Fibroblast of peridontal ligament (primary cell): ENCODE measurements at regions not wholly inside any gene's neighbourhood (a gene's known extent, or its start where the extent isn't known, plus 50 kb on each side); places are given as distances from the start of the nearest gene placed in this dataset.
A peak's percentile ranks its signal among the peaks of the same experiment; 100 is the strongest.
"Not testable (repeated sequence)": the region's sequence is repeated elsewhere in the genome, so short reads cannot be mapped to it uniquely, and the experiment has no call there.

Experiments used
- DNase-seq: peaks from one replicate; pipeline ENCODE4 v3.0.0-alpha.2; 2010; ENCODE audit errors: extremely low read depth

DNA sequence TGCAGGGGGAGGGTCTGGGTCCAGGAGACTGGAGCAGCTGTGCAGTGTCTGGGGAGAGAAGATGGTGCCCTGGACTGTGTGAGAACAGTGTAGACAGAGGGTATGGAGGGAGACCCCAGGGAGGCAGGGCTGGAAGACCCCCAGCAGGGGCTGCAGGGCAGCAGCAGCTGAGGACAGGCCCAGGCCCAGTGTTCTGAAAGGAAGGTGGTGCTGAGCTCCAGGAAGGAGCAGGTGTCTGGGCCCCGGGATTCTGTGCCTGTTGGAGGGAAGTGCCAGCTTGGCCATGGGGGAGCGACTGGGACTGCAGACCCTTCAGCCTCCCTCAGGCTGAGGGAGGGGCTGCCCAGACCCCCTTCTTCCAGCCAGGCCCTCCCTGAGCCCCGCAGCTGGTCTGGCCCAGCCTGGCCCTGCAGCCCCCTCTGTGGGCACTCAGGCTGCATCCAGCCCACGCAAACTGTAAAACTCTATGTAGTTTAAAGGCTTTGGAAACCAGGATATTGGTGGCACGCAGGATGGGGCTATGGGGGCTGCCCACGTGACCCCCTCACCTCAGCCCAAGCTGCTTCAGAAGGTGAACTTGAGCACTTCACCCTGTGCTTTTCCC lies 519.2 kb downstream of the PTPRU start:
- not testable (repeated sequence) for DNase-seq

DNA sequence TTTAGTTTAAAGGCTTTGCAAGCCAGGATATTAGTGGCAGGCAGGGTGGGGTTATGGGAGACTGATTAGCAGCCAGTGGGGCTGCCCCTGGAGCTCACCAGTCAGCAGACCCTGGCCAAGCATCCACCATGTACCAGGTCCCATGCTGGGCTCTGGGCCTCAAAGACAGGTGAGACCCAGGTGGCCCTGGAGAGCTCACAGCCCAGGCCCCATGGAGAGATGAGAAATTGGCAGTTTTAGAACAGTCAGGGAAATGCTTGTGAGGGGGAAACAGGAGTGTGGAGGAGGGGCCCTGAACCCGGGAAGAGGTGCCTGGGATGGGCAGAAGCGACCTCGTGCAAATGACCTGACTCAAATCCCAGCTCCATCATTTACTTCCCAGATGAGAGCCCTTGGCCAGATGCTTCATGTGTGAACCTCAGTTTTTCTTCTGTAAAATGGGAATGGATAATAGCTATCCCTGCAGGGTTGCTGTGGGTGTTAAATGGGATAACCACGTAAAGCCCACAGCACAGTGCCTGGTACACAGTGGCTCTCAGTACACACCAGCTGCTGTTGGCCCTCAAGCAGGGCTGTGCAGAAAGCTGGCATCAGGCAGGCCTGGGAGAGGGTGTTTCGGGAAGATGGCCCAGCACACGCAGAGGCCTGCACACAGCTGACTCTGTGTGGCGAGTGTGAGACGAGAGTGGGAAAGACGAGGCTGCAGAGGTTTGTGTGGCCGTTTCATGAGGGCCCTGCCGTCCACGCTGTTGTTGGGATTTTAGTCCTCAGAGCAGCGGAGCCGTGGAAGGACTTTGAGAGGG lies 518.5 kb downstream of the PTPRU start:
- no peak for DNase-seq

DNA sequence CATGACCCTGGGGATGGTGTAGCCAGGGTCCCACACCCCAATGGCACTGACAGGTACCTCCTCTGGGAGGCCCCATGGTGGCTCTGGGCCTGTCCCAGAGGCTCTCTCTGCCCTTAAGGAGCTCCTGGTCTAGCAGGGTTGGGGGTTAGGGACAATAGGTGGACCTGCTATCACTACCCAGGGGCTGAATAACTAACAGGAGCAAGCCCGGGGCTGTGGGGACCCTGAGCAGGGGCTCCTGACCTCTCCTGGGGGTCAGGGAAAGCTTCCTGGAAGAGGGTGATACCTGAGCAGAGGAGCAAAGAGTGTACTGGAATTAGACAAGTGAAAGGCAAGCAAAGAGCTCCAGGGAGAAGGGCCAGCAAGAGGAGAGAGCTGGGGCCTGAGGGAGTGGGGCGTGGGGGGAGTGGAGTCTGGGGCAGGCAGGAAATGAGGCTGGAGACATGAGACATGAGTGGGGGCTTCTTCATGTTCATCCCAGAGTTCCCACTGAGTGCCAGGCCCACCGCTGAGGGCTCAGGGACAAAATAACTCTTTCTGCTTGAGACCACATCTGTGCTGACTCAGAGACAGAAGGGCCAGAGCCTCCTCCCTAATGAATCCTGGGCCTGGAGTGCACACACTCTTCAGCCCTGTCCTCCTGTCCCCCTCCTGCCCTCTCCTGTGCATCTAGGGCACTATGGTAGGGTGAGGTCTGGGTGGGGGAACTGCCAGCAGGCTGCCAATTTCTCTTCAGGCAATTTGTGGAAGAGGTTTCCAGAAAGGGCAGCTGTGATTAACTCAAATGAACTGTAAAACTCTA lies 517.6 kb downstream of the PTPRU start:
- no peak for DNase-seq

DNA sequence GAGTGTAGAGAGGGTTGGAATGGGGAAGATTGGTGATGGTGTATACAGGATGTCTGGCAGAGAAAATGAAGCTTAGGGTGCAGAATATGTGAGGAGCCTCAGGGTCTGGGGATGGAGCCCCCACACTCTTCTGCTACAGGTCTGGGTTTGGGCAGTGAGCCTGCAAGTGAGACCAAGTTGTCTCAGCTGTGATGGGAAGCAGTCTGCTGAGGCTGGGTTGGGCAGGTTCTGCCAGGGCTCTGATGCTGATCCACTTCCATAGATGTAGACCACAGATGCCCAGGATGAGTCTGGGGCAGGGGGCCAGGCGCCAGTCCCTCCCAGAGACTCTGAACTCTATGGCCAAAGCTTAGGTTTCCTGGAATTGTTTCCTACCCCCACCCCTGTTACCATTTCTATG lies 516.9 kb downstream of the PTPRU start:
- DNase-seq, result no peak

DNA sequence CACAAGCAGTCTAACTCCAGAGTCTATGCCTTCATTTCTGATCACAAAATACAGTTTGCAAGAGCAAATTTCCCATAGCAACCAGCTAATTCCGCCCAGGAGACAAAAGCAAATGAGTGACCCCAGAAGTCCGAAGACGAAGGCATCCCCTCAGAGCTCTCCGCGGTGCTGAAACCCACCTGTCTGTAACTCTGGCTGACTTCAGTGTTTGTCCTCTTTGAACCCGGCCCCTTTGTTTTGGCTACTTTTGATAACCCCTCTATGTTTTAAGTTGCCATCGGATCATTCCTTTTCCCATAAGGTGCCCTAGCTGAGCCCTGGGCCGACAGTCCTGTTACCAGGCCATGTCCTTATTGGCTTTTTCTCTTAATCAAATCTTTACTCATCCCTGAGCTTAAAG lies 515.8 kb downstream of the PTPRU start:
- DNase-seq, result no peak

DNA sequence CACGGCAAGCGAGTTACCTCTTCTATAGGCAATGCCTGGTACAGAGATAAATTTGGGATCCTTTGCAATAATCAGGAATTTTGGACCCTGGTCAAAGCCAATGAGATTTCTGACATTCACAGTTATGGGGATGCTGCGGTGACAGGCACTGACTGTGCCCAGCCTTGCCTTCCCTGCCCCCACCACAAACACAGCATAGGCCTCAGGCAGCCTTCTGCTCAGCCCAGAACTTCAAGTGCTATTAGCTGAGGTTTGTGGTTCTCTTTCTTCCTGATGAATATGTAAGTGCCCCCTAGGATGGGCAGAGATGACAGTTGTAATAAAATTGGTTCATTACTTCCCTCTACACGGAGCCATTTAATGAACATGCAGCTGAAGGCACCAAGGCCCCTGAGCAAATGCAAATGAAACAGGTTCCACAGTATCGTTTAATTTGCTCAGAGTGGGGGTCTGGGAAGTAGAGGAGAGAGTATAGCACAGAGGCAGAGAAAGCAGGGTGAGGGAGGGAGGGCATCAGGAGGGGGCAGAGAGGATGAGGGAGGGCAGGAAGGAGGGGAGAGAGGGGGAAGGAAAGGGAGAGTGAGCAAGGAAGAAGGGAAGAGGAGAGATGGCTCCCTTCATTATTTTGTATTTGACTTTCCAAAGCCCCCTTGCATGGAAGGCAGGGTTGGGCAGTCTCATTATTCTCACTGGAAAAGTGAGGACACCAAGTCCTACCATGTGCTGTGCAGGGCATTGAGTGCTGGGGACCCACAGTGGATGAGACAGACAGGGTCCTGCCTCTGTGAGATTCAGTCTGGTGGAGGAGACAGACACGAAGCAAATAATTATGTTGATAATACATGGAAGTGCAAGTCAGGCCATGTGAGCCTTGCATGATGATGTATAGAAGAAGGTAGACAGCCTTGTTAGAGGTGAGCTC lies 513.0 kb downstream of the PTPRU start:
- DNase-seq, result no peak

DNA sequence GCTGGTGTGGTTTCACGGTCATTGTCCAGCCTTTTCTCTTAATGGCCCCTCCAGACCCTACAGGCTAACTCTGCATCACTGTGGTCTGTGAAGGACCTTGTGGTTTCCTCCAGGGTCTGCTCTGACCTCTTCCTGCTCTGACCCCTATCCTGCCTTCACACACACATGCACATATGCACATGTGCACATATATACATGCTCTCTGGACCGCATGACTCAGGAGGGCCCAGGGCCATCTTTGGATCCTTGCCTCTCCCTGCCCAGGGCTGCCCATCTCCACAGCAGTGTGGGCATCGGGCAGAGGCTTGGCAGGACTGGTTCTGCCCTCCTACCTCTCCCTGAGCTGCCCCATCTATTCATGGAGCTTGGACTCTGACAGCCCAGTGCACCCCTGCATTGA lies 510.9 kb downstream of the PTPRU start:
- no peak for DNase-seq

DNA sequence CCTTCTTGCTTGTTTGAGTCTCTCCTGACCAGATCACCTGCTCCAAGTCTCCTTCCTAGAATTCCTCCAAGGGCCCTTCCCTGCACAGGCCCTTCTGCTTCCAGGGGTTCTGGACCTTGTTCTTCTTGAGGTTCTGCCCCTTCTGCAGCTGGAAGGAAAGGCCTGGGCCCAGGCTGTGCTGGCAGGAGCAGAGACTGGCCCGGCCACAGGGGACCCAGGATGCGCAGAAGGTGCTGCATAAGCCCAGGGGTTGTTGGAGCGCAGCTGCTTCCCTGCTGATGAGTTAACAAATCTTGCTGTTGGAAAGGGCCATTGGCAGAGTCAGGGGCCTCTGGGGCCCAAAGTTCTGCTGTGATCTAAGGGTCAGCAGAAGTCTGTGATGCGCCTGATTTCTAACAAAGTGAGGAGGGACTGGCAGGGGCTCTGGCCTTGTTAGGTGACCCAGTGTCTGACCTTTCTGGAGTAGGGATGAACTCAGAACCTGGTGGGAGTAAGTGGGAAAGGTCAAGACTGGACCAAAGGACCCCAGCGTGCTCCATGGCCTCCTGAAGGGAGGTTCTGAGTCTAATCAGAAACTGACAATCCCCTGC lies 509.8 kb downstream of the PTPRU start:
- DNase-seq, result no peak

DNA sequence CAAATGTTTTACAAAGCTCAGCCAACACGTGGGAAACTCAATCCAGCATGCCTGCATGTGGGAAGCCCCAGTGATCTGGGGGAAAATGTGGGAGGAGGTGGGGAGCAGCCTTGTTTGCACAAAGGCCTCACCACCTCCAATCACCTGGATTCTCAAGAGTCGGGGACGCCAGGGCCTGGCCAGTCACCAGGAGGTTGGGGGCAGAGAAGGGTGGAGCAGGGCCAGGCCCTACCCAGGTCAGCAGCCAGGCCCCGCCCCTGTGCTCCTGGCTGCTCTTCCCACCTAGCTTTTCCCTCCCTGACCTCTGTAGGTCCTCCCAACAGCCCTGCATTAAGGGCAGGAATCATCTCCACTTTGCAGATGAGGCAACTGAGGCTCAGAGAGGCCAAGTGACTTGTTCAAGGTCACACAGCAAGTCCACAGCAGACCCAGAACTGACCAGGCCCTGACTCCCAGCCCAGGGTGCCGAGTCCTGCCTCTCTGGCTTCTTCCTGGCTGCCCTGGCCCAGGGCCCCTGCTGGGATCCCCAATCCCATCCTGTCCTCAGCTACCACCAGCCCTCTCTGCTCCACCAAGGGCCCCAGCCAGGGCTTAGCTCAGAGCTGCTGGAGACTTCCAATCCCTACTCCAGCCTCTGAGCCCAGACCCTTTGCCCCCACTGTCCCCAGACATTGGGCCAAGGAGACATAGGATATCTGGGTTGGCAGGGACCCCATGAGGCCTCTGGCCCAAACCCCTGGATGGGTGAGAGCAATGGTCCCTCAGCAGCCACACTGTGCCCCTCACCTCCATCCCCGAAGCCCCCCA lies 508.6 kb downstream of the PTPRU start:
- DNase-seq, result no peak

DNA sequence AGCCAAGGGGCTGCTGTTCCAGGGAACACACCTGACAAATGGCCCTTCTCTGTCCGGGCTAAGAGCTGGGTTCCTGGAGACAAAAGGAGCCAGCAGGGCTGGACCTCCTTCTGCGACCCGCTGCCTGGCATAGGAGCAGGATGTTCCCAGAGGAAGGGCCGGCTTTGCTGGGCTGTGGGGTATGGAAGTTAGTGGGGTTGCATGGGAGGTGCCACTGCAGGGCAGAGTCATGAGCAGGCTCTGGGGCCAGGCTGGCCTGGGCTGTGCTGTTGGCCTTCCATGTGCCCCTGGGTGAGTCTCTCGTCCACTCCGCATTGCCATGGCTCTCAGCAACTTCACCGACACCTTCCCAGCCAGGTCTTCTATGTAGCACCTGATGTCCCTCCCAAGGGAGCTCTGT lies 507.6 kb downstream of the PTPRU start:
- DNase-seq, result no peak

DNA sequence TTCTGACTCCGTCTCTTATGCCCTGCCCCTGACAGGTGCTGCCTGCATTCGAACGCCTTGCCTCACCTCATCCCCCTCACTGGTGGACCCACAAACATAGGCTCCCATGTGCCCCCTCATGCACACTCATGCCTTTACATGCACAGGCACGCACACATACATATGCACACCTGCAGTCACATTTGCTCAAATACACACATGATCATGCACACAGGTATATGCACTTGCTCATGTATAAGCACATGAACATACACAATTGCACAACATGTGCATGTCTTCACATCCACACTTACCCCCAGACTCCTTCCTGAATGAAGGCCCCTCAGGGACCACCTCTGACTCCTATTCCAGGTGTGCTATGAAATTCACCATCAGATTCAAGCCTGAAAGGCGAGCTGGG lies 506.9 kb downstream of the PTPRU start:
- no peak for DNase-seq

DNA sequence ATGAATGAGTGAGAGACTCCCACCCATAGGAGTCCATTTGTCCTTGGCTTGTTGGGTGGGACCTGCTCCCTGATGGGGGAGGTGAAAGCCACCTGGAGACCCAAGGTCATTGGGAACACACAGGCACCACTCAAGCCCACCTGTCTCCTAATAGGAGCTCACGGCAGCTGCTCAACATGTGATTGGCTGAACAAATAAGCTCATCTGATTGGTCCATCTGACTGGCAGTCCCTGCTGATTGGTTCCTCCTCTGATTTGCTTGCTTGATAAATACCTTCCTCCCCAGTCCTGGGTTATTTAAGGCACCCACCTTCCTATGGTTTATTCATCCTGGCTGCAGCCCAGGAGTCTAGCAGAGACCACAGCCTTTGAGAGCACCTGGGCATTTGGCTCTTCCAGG lies 502.9 kb downstream of the PTPRU start:
- no peak for DNase-seq

DNA sequence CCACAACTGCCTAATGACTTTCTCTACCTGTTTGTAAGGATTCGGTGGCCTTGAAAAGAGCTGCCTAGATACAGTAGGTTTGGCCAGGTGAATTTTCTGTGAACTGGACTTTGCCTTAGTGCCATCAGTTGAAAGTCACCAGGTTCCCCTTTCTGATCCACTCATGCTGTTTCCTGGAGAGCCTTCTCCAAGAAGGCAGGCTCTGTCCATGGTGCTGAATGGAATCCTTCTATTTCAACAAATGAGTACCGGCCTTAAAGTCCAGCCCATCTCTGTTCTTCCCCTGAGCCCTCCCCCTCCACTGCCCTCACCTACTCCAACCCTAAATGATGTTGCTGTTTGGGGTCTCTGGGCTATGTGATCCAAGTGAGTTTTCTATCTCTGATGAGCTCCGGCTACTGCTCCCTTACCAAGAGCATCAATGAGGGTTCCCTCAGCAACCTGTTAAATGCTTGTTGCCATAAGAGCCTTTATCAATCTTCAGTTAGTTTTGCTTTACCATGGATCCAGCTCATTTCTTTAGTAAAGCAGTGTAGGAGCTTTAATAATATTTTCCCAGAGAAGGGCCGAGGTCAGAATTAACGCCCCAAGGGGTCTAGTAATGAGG lies 500.4 kb downstream of the PTPRU start:
- peak; percentile 64 for DNase-seq

DNA sequence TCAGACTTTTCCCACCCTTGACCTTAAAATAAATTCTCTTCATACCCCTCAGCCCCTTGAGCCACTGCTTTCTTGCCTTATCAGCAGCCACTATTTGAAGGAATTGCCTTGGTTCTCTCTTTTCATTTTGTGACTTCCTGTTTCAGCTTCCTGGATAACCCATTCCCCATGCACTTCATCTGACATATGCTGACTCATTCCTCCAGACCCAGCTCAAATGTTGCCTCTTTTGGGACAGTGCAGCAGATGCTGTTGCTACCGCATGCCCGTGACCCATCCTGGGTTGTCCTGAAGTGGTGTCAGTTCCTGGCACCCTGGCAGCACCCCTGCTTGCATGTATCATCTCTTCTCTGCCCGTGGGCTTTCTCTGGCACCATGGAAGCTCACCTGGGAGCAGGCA lies 496.1 kb downstream of the PTPRU start:
- DNase-seq, result no peak

DNA sequence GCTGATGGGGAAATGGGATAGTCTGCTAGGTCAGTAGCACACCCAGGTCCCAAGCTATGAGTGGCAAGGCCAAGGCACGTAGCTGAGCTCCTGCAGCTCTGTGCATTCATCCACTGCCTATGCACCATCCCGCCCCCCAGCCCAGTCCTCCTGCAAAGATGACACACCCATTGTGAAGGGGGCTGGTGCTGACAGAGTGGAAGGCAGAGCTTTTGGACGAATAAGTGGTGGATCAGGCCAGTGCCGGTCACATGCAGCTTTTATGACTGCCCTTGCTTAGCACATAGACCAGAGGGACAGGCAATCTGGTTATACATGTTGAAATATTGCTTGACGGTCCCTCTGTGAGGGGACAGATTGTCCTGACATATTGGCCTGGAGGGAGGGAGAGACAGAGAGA lies 494.3 kb downstream of the PTPRU start:
- DNase-seq, result no peak

DNA sequence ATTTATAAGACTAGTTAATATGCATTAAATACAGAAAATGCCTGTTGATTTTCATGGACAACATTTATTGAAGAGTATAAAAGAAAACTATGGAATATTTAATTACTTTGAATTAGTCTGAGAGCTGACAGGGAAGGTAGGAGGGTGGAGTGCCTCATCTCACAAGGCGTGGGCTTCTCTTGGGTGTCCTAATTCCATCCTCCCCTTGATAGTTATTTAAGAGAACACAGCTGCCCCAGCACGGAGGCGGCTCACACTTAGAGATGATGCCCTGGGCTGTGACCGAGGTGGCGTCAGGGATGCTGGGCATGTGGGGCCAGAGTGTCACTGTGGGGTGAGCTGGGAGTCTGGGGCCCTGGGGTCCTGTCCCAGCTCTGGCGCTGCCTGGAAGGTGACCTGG lies 493.0 kb downstream of the PTPRU start:
- DNase-seq, result no peak

DNA sequence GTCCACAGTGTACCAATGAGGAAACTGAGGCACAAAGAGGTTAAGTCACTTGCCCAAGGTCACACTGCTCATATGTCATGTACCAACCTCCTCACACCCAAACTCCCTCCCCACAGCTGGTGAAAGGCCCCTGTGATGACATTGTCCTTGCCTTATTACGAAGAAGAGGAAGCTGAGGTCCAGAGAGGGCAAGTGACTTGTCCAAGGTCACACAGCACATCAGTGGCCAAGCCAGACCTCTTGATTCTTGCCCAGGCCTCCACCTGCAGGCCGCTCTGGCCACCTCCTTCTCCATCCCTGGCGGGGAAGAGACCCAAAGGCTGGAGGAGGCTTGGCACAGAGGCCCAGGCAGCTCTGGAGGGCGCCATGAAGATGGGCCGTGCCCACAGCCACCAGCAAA lies 492.4 kb downstream of the PTPRU start:
- DNase-seq, result no peak

DNA sequence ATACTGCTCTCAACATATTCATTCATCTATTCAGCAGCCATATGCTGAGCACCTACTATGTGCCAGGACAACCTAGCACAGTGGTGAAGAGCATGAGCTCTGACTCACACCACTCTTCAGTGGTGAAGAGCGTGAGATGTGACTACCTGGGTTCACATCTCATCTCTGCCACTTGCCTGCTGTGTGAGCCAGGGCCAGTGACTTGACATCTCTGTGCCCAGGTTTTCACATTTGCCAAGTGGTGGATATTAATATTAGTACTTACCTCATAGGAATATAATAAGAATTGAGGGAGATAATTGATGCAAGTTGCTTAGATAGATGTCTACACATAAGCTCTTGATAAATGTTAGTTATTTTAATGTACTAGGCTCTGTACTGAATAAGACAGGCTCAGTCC lies 488.9 kb downstream of the PTPRU start:
- no peak for DNase-seq

DNA sequence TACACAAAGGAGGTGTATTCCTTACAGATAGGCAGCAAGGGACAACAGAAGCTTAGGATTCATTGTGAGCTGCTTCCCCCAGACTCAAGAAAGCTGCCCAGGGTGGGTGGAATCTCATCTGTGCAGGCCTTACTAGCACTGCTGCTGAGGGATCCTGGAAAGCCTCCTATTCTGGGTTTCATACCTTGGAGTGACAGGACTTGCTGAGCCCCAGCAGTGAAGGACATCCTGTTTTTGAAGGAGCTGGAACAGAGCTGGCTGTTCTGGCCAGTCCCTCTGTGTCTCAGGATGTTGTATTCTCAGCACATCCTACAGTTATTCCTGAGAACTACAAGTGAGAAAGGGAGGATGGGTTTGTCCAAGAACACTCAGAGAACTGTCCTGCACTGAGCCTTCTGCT lies 486.3 kb downstream of the PTPRU start:
- DNase-seq, result no peak

DNA sequence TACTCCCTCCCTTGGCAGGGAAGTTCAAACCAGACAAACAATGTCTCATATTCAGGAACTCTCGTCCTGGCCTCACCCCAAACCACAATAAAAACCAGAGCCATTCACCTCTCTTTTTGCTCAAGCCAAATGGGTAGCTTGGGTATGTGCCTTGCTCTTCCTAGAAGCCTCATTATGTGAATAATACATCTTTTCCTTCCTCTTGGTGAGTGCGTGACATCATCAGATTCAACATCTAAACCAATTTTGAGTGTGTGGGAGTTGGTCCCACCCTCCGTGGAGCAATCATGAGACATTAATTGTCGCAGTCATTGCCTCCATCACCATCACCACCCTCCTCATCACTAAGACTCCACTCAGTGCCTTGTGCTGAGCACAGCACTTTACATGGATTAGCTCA lies 482.9 kb downstream of the PTPRU start:
- DNase-seq, result peak; percentile 60
